ENCODE measurements at regions not wholly inside any gene's neighbourhood (a gene's known extent, or its start where the extent isn't known, plus 50 kb on each side); places are given as distances from the start of the nearest gene placed in this dataset.

- DNase-seq (ENCODE audit: low spot score), result no peak
Measured at GRCh38 chr1:175826705-175827104, 83.3 kb upstream of the TNR start.

- no peak for DNase-seq (ENCODE audit: low spot score)
Measured at GRCh38 chr1:175824079-175824478, 80.7 kb upstream of the TNR start.

- no peak for DNase-seq (ENCODE audit: low spot score)
Measured at GRCh38 chr1:175823406-175823805, 80.0 kb upstream of the TNR start.

- DNase-seq (ENCODE audit: low spot score), result no peak
Measured at GRCh38 chr1:175822580-175822979, 79.2 kb upstream of the TNR start.

- DNase-seq (ENCODE audit: low spot score), result no peak
Measured at GRCh38 chr1:175820456-175821025, 77.1 kb upstream of the TNR start.

GRCh38 chr1:175818929-175819328 is 75.5 kb upstream of the TNR start:
- DNase-seq (ENCODE audit: low spot score), result no peak

- DNase-seq (ENCODE audit: low spot score), result no peak
Measured at GRCh38 chr1:175817445-175817844, 74.0 kb upstream of the TNR start.

- DNase-seq (ENCODE audit: low spot score), result no peak
Measured at GRCh38 chr1:175814885-175815284, 71.5 kb upstream of the TNR start.

- DNase-seq (ENCODE audit: low spot score), result no peak
Measured at GRCh38 chr1:175812936-175813335, 69.5 kb upstream of the TNR start.

- no peak for DNase-seq (ENCODE audit: low spot score)
Measured at GRCh38 chr1:175810305-175810704, 66.9 kb upstream of the TNR start.

GRCh38 chr1:175808999-175809398 is 65.6 kb upstream of the TNR start:
- DNase-seq (ENCODE audit: low spot score), result no peak

- no peak for DNase-seq (ENCODE audit: low spot score)
Measured at GRCh38 chr1:175808573-175808972, 65.2 kb upstream of the TNR start.

- DNase-seq (ENCODE audit: low spot score), result no peak
Measured at GRCh38 chr1:175804561-175804960, 61.2 kb upstream of the TNR start.

GRCh38 chr1:175803413-175803812 is 60.0 kb upstream of the TNR start:
- no peak for DNase-seq (ENCODE audit: low spot score)

- no peak for DNase-seq (ENCODE audit: low spot score)
Measured at GRCh38 chr1:175802407-175803123, 59.2 kb upstream of the TNR start.

- no peak for DNase-seq (ENCODE audit: low spot score)
Measured at GRCh38 chr1:175801979-175802378, 58.6 kb upstream of the TNR start.

- DNase-seq (ENCODE audit: low spot score), result no peak
Measured at GRCh38 chr1:175797576-175797975, 54.2 kb upstream of the TNR start.

- no peak for DNase-seq (ENCODE audit: low spot score)
Measured at GRCh38 chr1:175794586-175794985, 51.2 kb upstream of the TNR start.

- no peak for DNase-seq (ENCODE audit: low spot score)
Measured at GRCh38 chr1:175793617-175794016, 50.2 kb upstream of the TNR start.
